Dermis microvascular lymphatic vessel endothelial cell (primary cell): ENCODE measurements at regions not wholly inside any gene's neighbourhood (a gene's known extent, or its start where the extent isn't known, plus 50 kb on each side); places are given as distances from the start of the nearest gene placed in this dataset.
"Not testable (repeated sequence)": the region's sequence is repeated elsewhere in the genome, so short reads cannot be mapped to it uniquely, and the experiment has no call there.

ENCODE experiments used
- DNase-seq, 2 donors: peaks; one replicate each; pipeline versions ENCODE4 v3.0.0 to v3.0.0-alpha.2; 2010; ENCODE audit warnings: low read depth in 2 of 2

DNA sequence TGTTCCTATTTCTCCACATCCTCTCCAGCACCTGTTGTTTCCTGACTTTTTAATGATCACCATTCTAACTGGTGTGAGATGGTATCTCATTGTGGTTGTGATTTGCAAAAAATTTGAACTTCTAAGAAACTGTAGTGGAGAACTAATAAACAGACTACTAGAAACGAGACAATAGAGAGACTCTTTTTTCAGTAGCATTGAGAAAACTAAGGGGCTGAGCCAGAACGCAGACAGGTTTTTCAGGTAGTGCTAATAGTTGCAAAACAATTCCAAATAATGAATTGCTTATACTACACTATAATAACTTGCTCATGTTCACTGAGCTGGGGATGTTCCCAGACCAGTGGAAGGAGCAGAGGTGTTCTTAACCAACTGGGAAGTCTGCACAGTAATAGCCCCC is 98.8 kb upstream of the DPH5 start:
- no peak for DNase-seq

GRCh38 chr1:101123904-101124303 is 98.3 kb upstream of the DPH5 start:
- DNase-seq = not testable (repeated sequence)

GRCh38 chr1:101122452-101123166 is 97.0 kb upstream of the DPH5 start:
- no peak for DNase-seq

GRCh38 chr1:101121975-101122374 is 96.4 kb upstream of the DPH5 start:
- no peak for DNase-seq

DNA sequence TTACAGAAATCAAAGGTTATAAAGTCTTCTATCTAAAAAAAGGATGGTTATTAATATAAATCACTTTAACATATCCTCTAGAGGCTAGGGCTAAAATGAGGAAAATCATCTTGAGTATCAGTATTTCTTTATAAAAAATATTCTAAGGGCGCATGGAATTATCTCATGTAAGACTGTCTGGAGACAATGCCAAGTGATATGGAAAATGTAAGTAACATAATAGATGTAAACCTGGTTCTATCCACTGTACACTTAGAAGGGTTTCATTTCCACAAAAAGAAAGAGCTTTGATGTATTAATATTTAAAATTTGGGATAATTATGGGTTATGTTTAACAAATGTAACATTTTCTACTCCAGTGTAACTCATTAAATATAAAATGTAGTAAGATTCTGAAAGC is 95.9 kb upstream of the DPH5 start:
- DNase-seq = no peak

DNA sequence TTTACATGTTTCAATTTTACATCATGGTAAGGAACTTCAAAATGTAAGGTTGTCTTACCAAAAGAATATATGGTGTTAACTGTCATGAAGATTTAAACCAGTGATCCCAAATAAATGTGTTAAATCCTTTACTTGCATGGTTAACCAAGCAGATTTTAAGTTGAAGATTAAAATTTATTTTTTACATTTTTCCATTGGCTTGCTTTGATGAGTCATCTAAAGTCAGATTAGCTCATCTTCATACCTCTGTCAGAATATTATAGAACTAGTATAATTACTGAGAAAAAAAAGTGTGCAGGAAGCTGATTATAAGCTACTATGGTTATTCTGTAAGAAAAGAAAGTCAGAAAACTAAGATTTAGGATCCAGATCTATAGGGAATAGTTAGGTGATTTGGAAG is 95.3 kb upstream of the DPH5 start:
- DNase-seq = no peak

- no peak for DNase-seq
Measured at GRCh38 chr1:101119289-101119688, 93.7 kb upstream of the DPH5 start.

GRCh38 chr1:101116006-101116405 is 90.4 kb upstream of the DPH5 start:
- no peak for DNase-seq

DNA sequence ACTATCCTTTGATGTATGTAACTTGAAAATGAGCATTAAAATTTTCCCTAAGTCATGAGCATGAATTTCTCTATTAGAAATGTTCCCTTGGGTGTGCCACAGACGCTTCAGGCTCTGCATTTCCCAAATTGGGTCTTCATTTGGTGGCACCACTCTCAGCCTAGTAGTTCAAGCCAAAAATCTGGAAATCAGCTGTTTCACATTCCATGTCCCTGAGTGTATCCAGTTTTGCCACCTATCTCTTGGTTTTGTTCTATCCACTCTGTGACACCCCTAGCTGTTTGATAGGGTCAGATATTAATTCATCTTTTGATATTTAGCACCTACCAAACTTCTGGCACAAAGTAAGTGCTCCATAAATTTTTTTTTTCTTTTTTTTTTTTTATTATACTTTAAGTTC is 89.5 kb upstream of the DPH5 start:
- DNase-seq = no peak

- DNase-seq = not testable (repeated sequence)
Measured at GRCh38 chr1:101114128-101114527, 88.5 kb upstream of the DPH5 start.

DNA sequence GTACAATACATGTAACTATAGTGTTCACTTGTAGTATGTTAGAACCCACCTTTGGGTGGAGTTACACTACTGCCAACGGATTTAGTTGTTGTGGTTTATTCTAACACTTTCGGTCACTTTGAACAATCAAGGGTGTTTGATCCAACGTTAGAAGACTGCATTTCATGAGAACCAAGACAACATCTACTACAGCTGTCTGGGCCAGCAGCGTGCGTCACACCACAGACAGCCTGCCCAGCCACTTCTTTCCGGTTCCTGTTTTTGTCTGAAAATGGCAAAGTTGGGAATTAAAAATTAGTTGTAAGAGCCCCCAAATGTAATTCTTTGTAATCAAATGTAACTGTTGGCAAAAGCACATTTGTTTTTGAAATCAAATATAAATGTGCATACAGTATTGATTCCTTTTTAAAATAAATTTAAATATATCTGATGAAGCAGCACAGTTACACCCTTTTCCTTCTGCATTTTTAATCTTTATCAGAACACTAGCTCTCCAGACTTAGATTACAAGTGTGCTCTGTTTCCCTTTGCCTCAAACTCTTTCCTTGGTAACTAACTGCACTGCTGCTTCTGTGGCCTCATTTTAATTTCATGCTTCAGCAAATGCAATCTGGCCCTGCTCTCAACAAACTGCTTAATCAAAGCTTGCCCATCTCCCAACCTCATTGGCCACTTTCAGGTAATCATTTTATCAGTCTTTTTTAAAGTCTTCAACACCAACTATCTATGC is 86.6 kb upstream of the DPH5 start:
- peak; percentile 39 to 91 for DNase-seq

- DNase-seq = no peak
Measured at GRCh38 chr1:101111461-101111860, 85.9 kb upstream of the DPH5 start.

- DNase-seq = no peak
Measured at GRCh38 chr1:101109791-101110190, 84.2 kb upstream of the DPH5 start.

- no peak for DNase-seq
Measured at GRCh38 chr1:101108111-101108500, 82.5 kb upstream of the DPH5 start.

GRCh38 chr1:101107496-101108110 is 82.0 kb upstream of the DPH5 start:
- peak in 1 of 2 donors; percentile 8 for DNase-seq

- no peak for DNase-seq
Measured at GRCh38 chr1:101105877-101106276, 80.3 kb upstream of the DPH5 start.

GRCh38 chr1:101102426-101103156 is 77.0 kb upstream of the DPH5 start:
- DNase-seq = no peak

DNA sequence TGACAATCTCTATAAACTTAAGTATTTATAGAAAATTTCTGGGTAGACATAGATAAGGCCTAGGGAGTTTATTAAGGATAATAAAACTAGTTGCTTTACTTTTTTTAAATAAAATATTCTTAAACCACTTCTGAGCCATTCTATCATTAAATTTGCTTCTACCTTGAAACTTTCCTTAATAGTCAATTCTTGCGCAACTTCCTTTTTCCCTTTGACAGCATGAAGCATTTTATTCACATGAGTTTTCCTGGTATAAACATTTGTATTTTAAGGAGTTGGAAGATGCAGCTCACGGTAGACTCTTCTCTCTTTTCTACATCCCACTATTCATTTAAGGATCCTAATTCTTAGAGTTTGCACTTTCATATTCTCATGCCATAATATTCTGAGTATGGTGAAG is 75.8 kb upstream of the DPH5 start:
- DNase-seq = no peak

DNA sequence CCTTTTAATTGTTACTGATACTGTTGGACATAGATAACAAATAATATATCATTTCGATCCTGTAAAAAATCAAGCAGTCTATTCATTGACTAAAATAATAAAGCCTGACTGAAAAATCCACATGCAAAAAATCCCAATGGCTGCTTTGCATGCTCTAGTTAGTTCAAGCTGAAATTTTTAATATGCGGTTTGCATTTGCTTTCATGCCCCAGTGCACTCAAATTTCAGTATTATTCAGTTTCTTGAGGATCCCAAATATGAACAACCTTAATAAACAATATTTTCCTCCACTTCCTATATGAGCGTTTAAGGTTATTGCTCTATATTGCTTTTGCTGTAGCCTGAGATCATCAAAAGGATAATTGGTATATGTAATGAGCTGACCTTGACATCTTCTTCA is 75.1 kb upstream of the DPH5 start:
- DNase-seq = no peak

DNA sequence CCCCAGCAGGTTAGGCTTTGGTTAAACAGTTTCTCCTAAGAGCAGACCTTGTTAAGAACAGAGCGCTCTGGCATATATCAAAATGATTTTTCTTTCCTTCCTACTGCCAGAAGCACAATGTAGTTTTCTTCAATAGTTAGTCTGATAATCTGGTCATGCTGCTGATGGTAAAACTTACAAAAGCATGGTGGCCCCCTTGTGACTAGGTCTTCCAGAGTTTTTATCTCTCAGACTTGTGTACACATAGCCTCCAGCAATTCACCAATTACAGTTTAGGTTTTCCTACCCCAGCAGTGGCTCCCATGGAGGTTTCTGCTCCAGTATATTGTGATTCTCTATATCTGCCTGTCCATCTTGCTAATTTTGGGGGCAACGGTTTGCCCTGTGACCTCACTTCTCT is 73.3 kb upstream of the DPH5 start:
- no peak for DNase-seq

DNA sequence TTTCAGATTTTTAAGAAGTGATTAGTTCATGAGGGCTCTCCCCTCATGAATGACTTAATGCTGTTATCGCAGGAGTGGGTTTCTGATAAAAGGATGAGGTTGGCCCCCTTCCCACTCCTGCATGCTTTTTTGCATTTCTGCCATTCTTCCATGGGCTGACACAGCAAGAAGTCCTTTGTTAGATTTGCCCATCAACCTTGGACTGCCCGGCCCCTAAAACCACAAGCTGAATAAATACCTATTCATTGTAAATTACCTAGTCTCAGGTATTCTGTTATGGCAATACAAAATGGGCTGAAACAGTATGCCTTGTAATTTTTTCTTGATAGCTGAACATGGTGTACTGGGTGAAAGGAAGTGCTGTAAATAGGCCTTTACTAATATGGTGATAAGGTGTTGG is 72.7 kb upstream of the DPH5 start:
- DNase-seq = no peak
